ENCODE measurements at regions not wholly inside any gene's neighbourhood (a gene's known extent, or its start where the extent isn't known, plus 50 kb on each side); places are given as distances from the start of the nearest gene placed in this dataset.

DNA sequence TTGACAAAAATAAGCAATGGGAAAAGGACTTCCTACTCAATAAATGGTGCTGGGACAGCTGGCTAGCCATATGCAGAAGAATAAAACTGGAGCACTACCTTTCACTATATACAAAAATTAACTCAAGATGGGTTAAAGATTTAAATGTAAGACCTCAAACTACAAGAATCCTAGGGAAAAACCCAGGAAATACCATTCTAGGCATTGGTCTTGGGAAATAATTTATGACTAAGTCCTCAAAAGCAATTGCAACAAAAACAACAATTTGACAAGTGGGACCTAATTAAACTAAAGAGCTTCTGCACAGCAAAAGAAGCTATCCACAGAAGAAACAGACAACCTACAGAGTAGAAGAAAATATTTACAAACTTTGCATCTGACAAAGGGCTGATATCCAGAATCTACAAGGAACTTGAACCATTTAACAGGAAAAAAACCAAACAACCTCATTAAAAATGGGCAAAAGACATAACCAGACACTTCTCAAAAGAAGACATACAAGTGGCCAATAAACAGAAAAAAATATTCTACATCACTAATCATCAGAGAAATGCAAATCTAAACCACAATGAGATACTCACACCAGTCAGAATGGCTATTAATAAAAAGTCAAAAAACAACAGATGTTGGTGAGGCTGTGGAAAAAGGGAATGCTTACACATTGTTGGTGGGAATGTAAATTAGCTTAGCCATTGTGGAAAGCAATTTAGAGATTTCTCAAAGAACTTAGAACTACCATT is 75.2 kb upstream of the CPEB4 start (continued):
- TF ChIP-seq, protein P1, sequence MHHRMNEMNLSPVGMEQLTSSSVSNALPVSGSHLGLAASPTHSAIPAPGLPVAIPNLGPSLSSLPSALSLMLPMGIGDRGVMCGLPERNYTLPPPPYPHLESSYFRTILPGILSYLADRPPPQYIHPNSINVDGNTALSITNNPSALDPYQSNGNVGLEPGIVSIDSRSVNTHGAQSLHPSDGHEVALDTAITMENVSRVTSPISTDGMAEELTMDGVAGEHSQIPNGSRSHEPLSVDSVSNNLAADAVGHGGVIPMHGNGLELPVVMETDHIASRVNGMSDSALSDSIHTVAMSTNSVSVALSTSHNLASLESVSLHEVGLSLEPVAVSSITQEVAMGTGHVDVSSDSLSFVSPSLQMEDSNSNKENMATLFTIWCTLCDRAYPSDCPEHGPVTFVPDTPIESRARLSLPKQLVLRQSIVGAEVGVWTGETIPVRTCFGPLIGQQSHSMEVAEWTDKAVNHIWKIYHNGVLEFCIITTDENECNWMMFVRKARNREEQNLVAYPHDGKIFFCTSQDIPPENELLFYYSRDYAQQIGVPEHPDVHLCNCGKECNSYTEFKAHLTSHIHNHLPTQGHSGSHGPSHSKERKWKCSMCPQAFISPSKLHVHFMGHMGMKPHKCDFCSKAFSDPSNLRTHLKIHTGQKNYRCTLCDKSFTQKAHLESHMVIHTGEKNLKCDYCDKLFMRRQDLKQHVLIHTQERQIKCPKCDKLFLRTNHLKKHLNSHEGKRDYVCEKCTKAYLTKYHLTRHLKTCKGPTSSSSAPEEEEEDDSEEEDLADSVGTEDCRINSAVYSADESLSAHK (tag by site-specific recombination; IDR thresholded peaks at IDR 0.05) = no peak
- no peak for TF ChIP-seq ZNF311 (tag by site-specific recombination; IDR thresholded peaks at IDR 0.05; ENCODE audit: borderline replicate concordance)

DNA sequence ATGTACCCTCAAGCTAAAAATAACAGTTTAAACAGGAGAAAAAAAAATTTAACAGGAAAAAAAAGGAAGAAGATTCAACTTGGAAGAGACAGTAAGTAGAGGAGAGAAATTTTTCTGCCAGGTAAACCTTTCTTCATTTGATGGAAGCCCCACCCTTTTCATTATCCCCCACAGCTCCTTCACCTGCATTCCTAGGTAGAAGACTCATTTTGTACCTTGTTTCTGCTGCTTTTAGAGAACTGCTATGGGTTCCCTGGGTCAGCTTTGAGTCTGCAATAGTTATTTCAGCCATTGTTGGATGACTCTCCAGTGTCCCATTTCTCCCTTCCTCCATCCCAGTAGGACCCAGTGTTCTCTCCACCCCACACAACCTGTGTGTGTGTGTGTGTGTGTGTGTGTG is 74.1 kb upstream of the CPEB4 start:
- TF ChIP-seq, protein P2, sequence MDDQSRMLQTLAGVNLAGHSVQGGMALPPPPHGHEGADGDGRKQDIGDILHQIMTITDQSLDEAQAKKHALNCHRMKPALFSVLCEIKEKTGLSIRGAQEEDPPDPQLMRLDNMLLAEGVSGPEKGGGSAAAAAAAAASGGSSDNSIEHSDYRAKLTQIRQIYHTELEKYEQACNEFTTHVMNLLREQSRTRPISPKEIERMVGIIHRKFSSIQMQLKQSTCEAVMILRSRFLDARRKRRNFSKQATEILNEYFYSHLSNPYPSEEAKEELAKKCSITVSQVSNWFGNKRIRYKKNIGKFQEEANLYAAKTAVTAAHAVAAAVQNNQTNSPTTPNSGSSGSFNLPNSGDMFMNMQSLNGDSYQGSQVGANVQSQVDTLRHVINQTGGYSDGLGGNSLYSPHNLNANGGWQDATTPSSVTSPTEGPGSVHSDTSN (CRISPR knock-in tag; IDR thresholded peaks at IDR 0.05) = no peak
- TF ChIP-seq, protein P3, sequence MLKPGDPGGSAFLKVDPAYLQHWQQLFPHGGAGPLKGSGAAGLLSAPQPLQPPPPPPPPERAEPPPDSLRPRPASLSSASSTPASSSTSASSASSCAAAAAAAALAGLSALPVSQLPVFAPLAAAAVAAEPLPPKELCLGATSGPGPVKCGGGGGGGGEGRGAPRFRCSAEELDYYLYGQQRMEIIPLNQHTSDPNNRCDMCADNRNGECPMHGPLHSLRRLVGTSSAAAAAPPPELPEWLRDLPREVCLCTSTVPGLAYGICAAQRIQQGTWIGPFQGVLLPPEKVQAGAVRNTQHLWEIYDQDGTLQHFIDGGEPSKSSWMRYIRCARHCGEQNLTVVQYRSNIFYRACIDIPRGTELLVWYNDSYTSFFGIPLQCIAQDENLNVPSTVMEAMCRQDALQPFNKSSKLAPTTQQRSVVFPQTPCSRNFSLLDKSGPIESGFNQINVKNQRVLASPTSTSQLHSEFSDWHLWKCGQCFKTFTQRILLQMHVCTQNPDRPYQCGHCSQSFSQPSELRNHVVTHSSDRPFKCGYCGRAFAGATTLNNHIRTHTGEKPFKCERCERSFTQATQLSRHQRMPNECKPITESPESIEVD (tag by site-specific recombination; IDR thresholded peaks at IDR 0.05) = no peak
- TF ChIP-seq ZNF654 (tag by site-specific recombination; IDR thresholded peaks at IDR 0.05; ENCODE audit: low read depth) = no peak
- no peak for TF ChIP-seq ZNF585B (tag by site-specific recombination; IDR thresholded peaks at IDR 0.05)
- no peak for TF ChIP-seq ZNF2 (tag by site-specific recombination; IDR thresholded peaks at IDR 0.05)
- TF ChIP-seq GLI4 (tag by site-specific recombination; IDR thresholded peaks at IDR 0.05) = no peak
- TF ChIP-seq ZNF140 (tag by site-specific recombination; IDR thresholded peaks at IDR 0.05) = no peak
- TF ChIP-seq ZNF626 (tag by site-specific recombination; IDR thresholded peaks at IDR 0.05) = no peak
- TF ChIP-seq ZNF664 (tag by site-specific recombination; IDR thresholded peaks at IDR 0.05) = no peak
- no peaks in the 10 kb centered on the region for H3K9me3 ChIP-seq (ENCODE audit: control insufficient read depth, insufficient read depth, low read depth, low read length)
- ChIA-PET POLR2A (no interaction called here), CTCF (interaction anchor here (0.6 to 0.7 kb wide), 2 partner anchors 15 to 76 kb away, joined by 3 read pairs; no protein-coding TSS in a partner anchor)
- H3K36me3 ChIP-seq (ENCODE audit: control insufficient read depth in 2 of 2, insufficient read depth in 1 of 2, low read length in 2 of 2) = no peaks in the 10 kb centered on the region
- no peak overlapping the region for H3K27ac ChIP-seq (ENCODE audit: extremely low read depth, low read depth, low read length)
- no peaks in the 10 kb centered on the region for H3K4me1 ChIP-seq (ENCODE audit: control insufficient read depth, insufficient read depth, low read length)
- H3K4me3 ChIP-seq (ENCODE audit: low read depth, low read length) = no peak overlapping the region

DNA sequence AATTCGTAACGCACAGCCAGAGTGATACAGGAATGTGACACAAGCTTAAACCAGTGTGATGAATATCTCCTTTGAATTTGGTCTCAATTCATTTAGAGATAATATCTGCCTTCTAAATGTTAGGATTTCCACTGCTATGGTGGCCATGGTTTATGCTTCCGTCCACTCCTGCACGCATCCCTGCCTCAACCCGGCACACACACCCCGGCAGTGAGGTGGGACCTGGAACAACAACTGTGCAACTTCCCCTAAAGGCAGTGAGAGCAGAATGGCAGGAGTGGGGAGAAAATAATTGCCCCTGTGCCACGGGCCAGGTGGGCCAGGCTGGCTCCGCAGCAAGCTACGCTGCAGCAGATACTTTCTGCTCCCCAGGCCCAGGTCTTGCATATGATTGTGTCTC is 72.6 kb upstream of the CPEB4 start:
- no peaks in the 10 kb centered on the region for H3K9me3 ChIP-seq (ENCODE audit: control insufficient read depth, insufficient read depth, low read depth, low read length)
- TF ChIP-seq, protein P4, sequence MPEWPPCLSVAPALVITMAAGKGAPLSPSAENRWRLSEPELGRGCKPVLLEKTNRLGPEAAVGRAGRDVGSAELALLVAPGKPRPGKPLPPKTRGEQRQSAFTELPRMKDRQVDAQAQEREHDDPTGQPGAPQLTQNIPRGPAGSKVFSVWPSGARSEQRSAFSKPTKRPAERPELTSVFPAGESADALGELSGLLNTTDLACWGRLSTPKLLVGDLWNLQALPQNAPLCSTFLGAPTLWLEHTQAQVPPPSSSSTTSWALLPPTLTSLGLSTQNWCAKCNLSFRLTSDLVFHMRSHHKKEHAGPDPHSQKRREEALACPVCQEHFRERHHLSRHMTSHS (tag by site-specific recombination; IDR thresholded peaks at IDR 0.05) = no peak
- no peak for TF ChIP-seq MZF1 (tag by site-specific recombination; IDR thresholded peaks at IDR 0.05; ENCODE audit: borderline replicate concordance)
- no peak for TF ChIP-seq ZNF335 (tag by site-specific recombination; conservative IDR thresholded peaks at IDR 0.05)
- TF ChIP-seq, protein P5, sequence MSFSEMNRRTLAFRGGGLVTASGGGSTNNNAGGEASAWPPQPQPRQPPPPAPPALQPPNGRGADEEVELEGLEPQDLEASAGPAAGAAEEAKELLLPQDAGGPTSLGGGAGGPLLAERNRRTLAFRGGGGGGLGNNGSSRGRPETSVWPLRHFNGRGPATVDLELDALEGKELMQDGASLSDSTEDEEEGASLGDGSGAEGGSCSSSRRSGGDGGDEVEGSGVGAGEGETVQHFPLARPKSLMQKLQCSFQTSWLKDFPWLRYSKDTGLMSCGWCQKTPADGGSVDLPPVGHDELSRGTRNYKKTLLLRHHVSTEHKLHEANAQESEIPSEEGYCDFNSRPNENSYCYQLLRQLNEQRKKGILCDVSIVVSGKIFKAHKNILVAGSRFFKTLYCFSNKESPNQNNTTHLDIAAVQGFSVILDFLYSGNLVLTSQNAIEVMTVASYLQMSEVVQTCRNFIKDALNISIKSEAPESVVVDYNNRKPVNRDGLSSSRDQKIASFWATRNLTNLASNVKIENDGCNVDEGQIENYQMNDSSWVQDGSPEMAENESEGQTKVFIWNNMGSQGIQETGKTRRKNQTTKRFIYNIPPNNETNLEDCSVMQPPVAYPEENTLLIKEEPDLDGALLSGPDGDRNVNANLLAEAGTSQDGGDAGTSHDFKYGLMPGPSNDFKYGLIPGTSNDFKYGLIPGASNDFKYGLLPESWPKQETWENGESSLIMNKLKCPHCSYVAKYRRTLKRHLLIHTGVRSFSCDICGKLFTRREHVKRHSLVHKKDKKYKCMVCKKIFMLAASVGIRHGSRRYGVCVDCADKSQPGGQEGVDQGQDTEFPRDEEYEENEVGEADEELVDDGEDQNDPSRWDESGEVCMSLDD (tag by site-specific recombination; IDR thresholded peaks at IDR 0.05) = no peak
- TF ChIP-seq, protein P6, sequence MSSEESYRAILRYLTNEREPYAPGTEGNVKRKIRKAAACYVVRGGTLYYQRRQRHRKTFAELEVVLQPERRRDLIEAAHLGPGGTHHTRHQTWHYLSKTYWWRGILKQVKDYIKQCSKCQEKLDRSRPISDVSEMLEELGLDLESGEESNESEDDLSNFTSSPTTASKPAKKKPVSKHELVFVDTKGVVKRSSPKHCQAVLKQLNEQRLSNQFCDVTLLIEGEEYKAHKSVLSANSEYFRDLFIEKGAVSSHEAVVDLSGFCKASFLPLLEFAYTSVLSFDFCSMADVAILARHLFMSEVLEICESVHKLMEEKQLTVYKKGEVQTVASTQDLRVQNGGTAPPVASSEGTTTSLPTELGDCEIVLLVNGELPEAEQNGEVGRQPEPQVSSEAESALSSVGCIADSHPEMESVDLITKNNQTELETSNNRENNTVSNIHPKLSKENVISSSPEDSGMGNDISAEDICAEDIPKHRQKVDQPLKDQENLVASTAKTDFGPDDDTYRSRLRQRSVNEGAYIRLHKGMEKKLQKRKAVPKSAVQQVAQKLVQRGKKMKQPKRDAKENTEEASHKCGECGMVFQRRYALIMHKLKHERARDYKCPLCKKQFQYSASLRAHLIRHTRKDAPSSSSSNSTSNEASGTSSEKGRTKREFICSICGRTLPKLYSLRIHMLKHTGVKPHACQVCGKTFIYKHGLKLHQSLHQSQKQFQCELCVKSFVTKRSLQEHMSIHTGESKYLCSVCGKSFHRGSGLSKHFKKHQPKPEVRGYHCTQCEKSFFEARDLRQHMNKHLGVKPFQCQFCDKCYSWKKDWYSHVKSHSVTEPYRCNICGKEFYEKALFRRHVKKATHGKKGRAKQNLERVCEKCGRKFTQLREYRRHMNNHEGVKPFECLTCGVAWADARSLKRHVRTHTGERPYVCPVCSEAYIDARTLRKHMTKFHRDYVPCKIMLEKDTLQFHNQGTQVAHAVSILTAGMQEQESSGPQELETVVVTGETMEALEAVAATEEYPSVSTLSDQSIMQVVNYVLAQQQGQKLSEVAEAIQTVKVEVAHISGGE (tag by site-specific recombination; conservative IDR thresholded peaks at IDR 0.05; ENCODE audit: low read depth) = no peak

More for the DNA sequence above, 72.6 kb upstream of the CPEB4 start:
- CTCF ChIA-PET = no interaction called here
- Histone ChIP-seq H3K36me3 (ENCODE audit: control insufficient read depth in 2 of 2, insufficient read depth in 1 of 2, low read length in 2 of 2) (no peaks in the 10 kb centered on the region), H3K27ac (ENCODE audit: extremely low read depth, low read depth, low read length) (no peak overlapping the region), H3K4me1 (ENCODE audit: control insufficient read depth, insufficient read depth, low read length) (no peaks in the 10 kb centered on the region), H3K4me3 (ENCODE audit: low read depth, low read length) (no peak overlapping the region)
- POLR2A ChIA-PET = no interaction called here

All from HEK293 (cell line).